ENCODE measurements at regions not wholly inside any gene's neighbourhood (a gene's known extent, or its start where the extent isn't known, plus 50 kb on each side); places are given as distances from the start of the nearest gene placed in this dataset.

GRCh38 chr15:37788330-37788729 lies 146.1 kb upstream of the TMCO5A start:
- TF ChIP-seq EHMT2 (IDR thresholded peaks at IDR 0.05; ENCODE audit: low read depth), result no peak
- no peak for TF ChIP-seq CTCF (IDR thresholded peaks at IDR 0.05)
- no peak for TF ChIP-seq USF2 (IDR thresholded peaks at IDR 0.05)
- no peak for TF ChIP-seq JUN (IDR thresholded peaks at IDR 0.05)

Data from A549 (cell line).